Psoas muscle (tissue), 7 donors: ENCODE measurements at regions not wholly inside any gene's neighbourhood (a gene's known extent, or its start where the extent isn't known, plus 50 kb on each side); places are given as distances from the start of the nearest gene placed in this dataset.

Experiments
- ATAC-seq, 4 donors: fragments of 200-7000 bp; cut with Tn5 transposase; one replicate each; pipeline ENCODE4 v1.9.1; 2020; ENCODE audit warnings: moderate library complexity in 3 of 4, mild to moderate bottlenecking in 2 of 4
- DNase-seq, 2 donors: peaks; one replicate each; pipeline ENCODE4 v3.0.0-alpha.2; 2020
- H3K27ac ChIP-seq: fragments of 200-600 bp; one replicate; pipeline ENCODE4 v1.8.0; 2022
- H3K27me3 ChIP-seq, 3 donors: fragments of 200-600 bp in 1 of 3; one replicate each; pipeline versions ENCODE4 v1.6.1 to v1.8.0; 2013 to 2022; ENCODE audit warnings: low read length in 2 of 3, mild to moderate bottlenecking in 2 of 3, moderate library complexity in 1 of 3; ENCODE audit not compliant: insufficient read depth in 3 of 3
- H3K36me3 ChIP-seq, 2 donors: fragments of 200-600 bp in 1 of 2; one replicate each; pipeline versions ENCODE4 v1.6.1 to v1.8.0; 2013 to 2022; ENCODE audit warnings: low read depth in 1 of 2, mild to moderate bottlenecking in 1 of 2, moderate library complexity in 1 of 2; ENCODE audit not compliant: insufficient read depth in 1 of 2
- H3K4me1 ChIP-seq: fragments of 200-600 bp; one replicate; pipeline ENCODE4 v1.8.0; 2022
- H3K4me3 ChIP-seq: fragments of 200-600 bp; one replicate; pipeline ENCODE4 v1.8.0; 2022; ENCODE audit warnings: mild to moderate bottlenecking
- H3K9me3 ChIP-seq: fragments of 200-600 bp; one replicate; pipeline ENCODE4 v1.8.0; 2022
- WGBS, 3 donors: extraction: QIAGEN DNeasy Blood & Tissue Kit; methylation state at CpG; one replicate each; pipeline versions ENCODE4 v1.1.6 to v1.1.7; 2013; 5-methylcytosine and 5-hydroxymethylcytosine counted together
- intact Hi-C, 2 donors: fragments of 100-400 bp; cut with DNase I; formaldehyde crosslinking; loops; one replicate each; pipeline versions ENCODE4 v1.11.0 to v1.14.2; 2022
- TF ChIP-seq, protein P1 (sequence below): fragments of 200-600 bp; IDR thresholded peaks from one replicate; pipeline ENCODE4 v1.8.0; 2022; ENCODE audit warnings: antibody characterized with exemption
- donor health status: healthy with polysubstance abuse.
- donor health status: DM: no; HTN: no; CAD: no; lungs with moderate emphysema.
- donor health status: Bipolar disorder and iron deficiency.
- donor health status: healthy.
- donor health status: DM: yes; HTN: yes; CAD: no.
- donor health status: DM: no; HTN: no; CAD: no.
- donor health status: DM: yes; HTN: yes; CAD: no.

DNA sequence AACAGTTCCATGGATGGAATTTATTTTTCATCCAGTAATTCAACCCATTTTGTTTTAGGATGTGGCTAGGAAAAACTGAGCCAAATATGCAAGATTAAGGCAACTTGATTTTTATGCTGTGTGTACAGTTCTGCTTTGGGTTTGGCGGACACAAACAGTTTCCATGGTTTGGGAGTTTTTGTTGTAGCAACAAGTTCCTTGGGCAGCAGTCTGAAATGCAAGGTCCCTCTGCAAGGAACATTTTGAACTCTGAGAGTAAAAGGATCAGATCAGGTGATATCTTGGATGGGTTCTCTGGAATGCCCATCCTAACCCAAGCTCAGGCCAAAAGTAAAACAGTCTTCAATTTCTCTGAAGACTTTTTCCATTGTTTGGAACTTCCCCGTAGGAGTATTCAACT is 161.2 kb downstream of the TMX1 start:
- 25 to 50% (median 47%) methylated on average over 2 of the region's 2 CpGs for WGBS, 3 donors
- Histone ChIP-seq H3K27me3 (no peaks in the 10 kb centered on the region), H3K9me3 (no peaks in the 10 kb centered on the region), H3K4me1 (peaks cover 10% of the 10 kb centered on the region), H3K36me3 (no peaks in the 10 kb centered on the region), H3K4me3 (no peak overlapping the region), H3K27ac (no peak overlapping the region)
- peak in 1 of 4 donors; percentile 80 for ATAC-seq
- DNase-seq = no peak
- TF ChIP-seq, protein P1, sequence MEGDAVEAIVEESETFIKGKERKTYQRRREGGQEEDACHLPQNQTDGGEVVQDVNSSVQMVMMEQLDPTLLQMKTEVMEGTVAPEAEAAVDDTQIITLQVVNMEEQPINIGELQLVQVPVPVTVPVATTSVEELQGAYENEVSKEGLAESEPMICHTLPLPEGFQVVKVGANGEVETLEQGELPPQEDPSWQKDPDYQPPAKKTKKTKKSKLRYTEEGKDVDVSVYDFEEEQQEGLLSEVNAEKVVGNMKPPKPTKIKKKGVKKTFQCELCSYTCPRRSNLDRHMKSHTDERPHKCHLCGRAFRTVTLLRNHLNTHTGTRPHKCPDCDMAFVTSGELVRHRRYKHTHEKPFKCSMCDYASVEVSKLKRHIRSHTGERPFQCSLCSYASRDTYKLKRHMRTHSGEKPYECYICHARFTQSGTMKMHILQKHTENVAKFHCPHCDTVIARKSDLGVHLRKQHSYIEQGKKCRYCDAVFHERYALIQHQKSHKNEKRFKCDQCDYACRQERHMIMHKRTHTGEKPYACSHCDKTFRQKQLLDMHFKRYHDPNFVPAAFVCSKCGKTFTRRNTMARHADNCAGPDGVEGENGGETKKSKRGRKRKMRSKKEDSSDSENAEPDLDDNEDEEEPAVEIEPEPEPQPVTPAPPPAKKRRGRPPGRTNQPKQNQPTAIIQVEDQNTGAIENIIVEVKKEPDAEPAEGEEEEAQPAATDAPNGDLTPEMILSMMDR = no peak
- intact Hi-C loops = no loop called here

DNA sequence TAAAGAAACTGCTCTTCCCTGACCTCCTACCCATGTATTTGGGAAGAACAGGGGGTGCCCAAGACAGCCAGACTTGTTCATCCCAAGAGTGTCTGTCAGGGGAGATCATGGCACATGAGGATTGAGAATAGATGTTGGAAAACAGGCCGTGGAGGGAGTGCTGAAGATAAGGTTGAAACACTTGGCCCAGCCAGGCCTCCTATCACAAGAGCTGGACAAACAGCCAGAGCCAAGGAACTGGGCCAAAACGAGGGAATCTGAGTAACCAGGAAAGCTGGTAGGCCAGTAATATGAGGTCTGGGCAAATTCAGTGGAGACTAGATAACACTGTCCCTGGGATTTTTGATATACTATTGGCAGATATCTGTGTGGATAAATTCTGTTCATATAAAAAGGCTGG is 161.7 kb downstream of the TMX1 start:
- TF ChIP-seq, protein P1 = no peak
- DNase-seq = peak in 1 of 2 donors; percentile 52
- peak in 1 of 4 donors; percentile 76 for ATAC-seq
- Histone ChIP-seq H3K4me3 (no peak overlapping the region), H3K4me1 (peaks cover 10% of the 10 kb centered on the region), H3K36me3 (no peaks in the 10 kb centered on the region), H3K27me3 (no peaks in the 10 kb centered on the region), H3K9me3 (no peaks in the 10 kb centered on the region), H3K27ac (no peak overlapping the region)
- WGBS, 3 donors = 20 to 43% (median 31%) methylated on average over 2 of the region's 2 CpGs
- intact Hi-C loops = no loop called here

DNA sequence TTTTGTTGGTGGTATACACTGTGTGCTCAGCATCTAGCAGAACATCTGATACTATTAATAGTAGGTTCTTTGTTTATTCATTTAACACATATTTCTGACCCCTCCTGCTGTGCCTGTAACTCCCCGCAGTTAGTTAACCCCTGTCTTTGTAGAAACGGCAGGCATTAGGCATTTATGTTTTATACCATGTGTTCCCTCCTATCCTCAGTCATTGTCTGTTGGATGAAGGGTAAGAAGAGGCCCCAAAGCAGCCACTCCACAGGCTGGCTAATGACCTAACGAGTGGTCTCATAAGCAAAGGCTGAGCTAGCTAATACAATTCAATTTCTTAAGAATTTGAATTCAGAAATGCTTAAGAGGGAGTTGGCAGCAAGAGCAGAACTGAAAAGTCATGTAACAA is 170.8 kb downstream of the TMX1 start:
- ATAC-seq = no peak
- no peak overlapping the region for H3K27ac ChIP-seq
- DNase-seq = no peak
- intact Hi-C loops = no loop called here
- 35 to 44% (median 38%) methylated on average over 3 of the region's 3 CpGs for WGBS, 3 donors
- no peaks in the 10 kb centered on the region for H3K4me1 ChIP-seq
- H3K9me3 ChIP-seq = no peaks in the 10 kb centered on the region
- H3K27me3 ChIP-seq = no peaks in the 10 kb centered on the region
- H3K36me3 ChIP-seq = no peaks in the 10 kb centered on the region
- no peak overlapping the region for H3K4me3 ChIP-seq
- TF ChIP-seq, protein P1 = no peak

DNA sequence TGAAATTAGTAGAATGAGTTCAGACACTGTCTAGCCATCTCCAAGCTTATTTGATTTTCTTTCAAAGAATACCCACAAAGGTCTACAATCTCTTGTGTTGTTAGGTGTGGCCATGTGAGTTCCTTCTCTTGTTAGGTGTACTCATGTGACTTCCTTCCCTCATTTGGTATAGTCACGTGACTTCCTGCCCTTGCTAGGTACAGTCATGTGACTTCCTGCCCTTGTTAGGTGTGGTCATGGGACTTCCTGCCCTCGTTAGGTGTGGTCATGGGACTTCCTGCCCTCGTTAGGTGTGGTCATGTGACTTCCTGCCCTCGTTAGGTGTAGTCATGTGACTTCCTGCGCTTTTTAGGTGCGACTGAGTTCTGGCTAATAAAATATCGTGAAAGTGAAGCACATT is 179.6 kb downstream of the TMX1 start:
- intact Hi-C loops = no loop called here
- no peak for DNase-seq
- no peak overlapping the region for H3K27ac ChIP-seq

DNA sequence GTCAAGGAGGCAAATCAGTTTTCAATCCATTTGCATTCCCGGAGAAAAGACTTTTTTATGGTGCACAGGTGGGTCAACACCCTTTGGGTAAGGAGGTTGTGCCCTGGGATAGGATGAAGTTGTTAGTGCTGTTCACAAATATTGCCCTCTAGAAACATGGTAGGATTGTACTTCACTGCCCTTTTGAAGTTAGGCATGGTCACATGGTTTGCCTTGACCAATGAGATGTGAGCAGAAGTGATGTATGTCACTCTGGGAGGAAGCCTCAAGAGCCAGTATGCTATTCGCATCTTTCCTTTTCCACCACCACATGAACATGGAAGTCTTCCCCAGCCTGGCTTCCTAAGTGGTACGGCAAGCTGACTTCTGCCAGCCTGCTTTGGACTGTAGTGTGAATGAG is 182.7 kb downstream of the TMX1 start:
- intact Hi-C loops = no loop called here
- H3K4me1 ChIP-seq = no peaks in the 10 kb centered on the region
- no peaks in the 10 kb centered on the region for H3K36me3 ChIP-seq
- no peak overlapping the region for H3K27ac ChIP-seq
- DNase-seq (no peak), ATAC-seq (no peak)
- WGBS, 3 donors = 96 to 99% (median 99%) methylated on average over 3 of the region's 3 CpGs
- no peak overlapping the region for H3K4me3 ChIP-seq
- TF ChIP-seq, protein P1 = no peak
- no peaks in the 10 kb centered on the region for H3K9me3 ChIP-seq
- peaks cover 0 to 3% (median 0%) of the 10 kb centered on the region in 3 donors for H3K27me3 ChIP-seq

More for the DNA sequence above, 179.6 kb downstream of the TMX1 start:
- 76 to 82% (median 77%) methylated on average over 7 of the region's 7 CpGs for WGBS, 3 donors
- TF ChIP-seq, protein P1 = no peak
- H3K27me3 ChIP-seq = no peaks in the 10 kb centered on the region
- H3K36me3 ChIP-seq = no peaks in the 10 kb centered on the region
- H3K4me3 ChIP-seq = no peak overlapping the region
- no peaks in the 10 kb centered on the region for H3K9me3 ChIP-seq
- ATAC-seq = no peak
- H3K4me1 ChIP-seq = no peaks in the 10 kb centered on the region
